AG10803 (cell line): ENCODE measurements at regions not wholly inside any gene's neighbourhood (a gene's known extent, or its start where the extent isn't known, plus 50 kb on each side); places are given as distances from the start of the nearest gene placed in this dataset.

Source experiments
- DNase-seq: peaks from one replicate; pipeline ENCODE4 v3.0.0; 2010; ENCODE audit warnings: low read depth
- H3K4me3 ChIP-seq: 2 replicates; pipeline ENCODE4 v1.5.1; 2011; ENCODE audit warnings: mild to moderate bottlenecking, low read length, control low read depth
- CTCF ChIP-seq: conservative IDR thresholded peaks from 2 replicates; pipeline ENCODE4 v1.5.1; 2011; ENCODE audit warnings: mild to moderate bottlenecking, low read length, control low read depth, inconsistent platforms

GRCh38 chr18:49731860-49732311 lies 81.4 kb downstream of the ACAA2 start:
- TF ChIP-seq CTCF, result no peak
- no peak for DNase-seq
- no peak overlapping the region for H3K4me3 ChIP-seq

- no peak for TF ChIP-seq CTCF
- no peak overlapping the region for H3K4me3 ChIP-seq
- no peak for DNase-seq
These were observed 81.9 kb downstream of the ACAA2 start for GRCh38 chr18:49731421-49731841.

- H3K4me3 ChIP-seq, result no peak overlapping the region
- TF ChIP-seq CTCF, result no peak
- DNase-seq, result no peak
These were observed 82.4 kb downstream of the ACAA2 start for GRCh38 chr18:49730951-49731391.

GRCh38 chr18:49728542-49728941 lies 84.8 kb downstream of the ACAA2 start:
- no peak overlapping the region for H3K4me3 ChIP-seq
- TF ChIP-seq CTCF, result peak; percentile 45
- no peak for DNase-seq

- H3K4me3 ChIP-seq, result no peak overlapping the region
- DNase-seq, result no peak
- TF ChIP-seq CTCF, result no peak
These were observed 85.5 kb downstream of the ACAA2 start for GRCh38 chr18:49727816-49728215.

GRCh38 chr18:49726675-49726963 lies 86.7 kb downstream of the ACAA2 start:
- DNase-seq, result no peak
- H3K4me3 ChIP-seq, result peak overlapping the region; percentile 8; the same call in 1 of the 2 replicates
- no peak for TF ChIP-seq CTCF

GRCh38 chr18:49725809-49726674 lies 87.3 kb downstream of the ACAA2 start:
- peak overlapping the region; percentile 8; the same call in 1 of the 2 replicates for H3K4me3 ChIP-seq
- DNase-seq, result peak; percentile 93
- TF ChIP-seq CTCF, result peak; percentile 27; the same call in 1 of the 2 replicates
